NCI-H460 (cell line): ENCODE measurements at regions not wholly inside any gene's neighbourhood (a gene's known extent, or its start where the extent isn't known, plus 50 kb on each side); places are given as distances from the start of the nearest gene placed in this dataset.

Experiments
- DNase-seq: peaks from one replicate; pipeline ENCODE4 v3.0.0-alpha.2; 2016; ENCODE audit warnings: low read depth; ENCODE audit errors: extremely low read depth

GRCh38 chr21:28112511-28112910 lies 880.2 kb downstream of the LTN1 start:
- DNase-seq: no peak

GRCh38 chr21:28111151-28111619 lies 881.5 kb downstream of the LTN1 start:
- DNase-seq: no peak

GRCh38 chr21:28110716-28111115 lies 882.0 kb downstream of the LTN1 start:
- no peak for DNase-seq

- DNase-seq: no peak
Observed at GRCh38 chr21:28110074-28110473, 882.6 kb downstream of the LTN1 start.

GRCh38 chr21:28106370-28106890 lies 886.2 kb downstream of the LTN1 start:
- no peak for DNase-seq

- DNase-seq: no peak
Observed at GRCh38 chr21:28104346-28104745, 888.3 kb downstream of the LTN1 start.

- no peak for DNase-seq
Observed at GRCh38 chr21:28100366-28100765, 892.3 kb downstream of the LTN1 start.

- DNase-seq: no peak
Observed at GRCh38 chr21:28099001-28099705, 893.5 kb downstream of the LTN1 start.

- DNase-seq: no peak
Observed at GRCh38 chr21:28091466-28091865, 901.2 kb downstream of the LTN1 start.

GRCh38 chr21:28090546-28090945 lies 902.1 kb downstream of the LTN1 start:
- no peak for DNase-seq

GRCh38 chr21:28089599-28090441 lies 902.9 kb downstream of the LTN1 start:
- DNase-seq: peak; percentile 18

GRCh38 chr21:28086861-28087581 lies 905.7 kb downstream of the LTN1 start:
- no peak for DNase-seq

GRCh38 chr21:28084951-28085350 lies 907.7 kb downstream of the LTN1 start:
- DNase-seq: no peak

GRCh38 chr21:28083350-28083749 lies 909.3 kb downstream of the LTN1 start:
- no peak for DNase-seq

GRCh38 chr21:28078126-28078525 lies 914.6 kb downstream of the LTN1 start:
- DNase-seq: no peak

- DNase-seq: no peak
Observed at GRCh38 chr21:28074676-28075075, 918.0 kb downstream of the LTN1 start.

- DNase-seq: no peak
Observed at GRCh38 chr21:28072601-28073000, 920.1 kb downstream of the LTN1 start.

- no peak for DNase-seq
Observed at GRCh38 chr21:28069450-28069923, 923.2 kb downstream of the LTN1 start.

GRCh38 chr21:28068455-28069358 lies 924.0 kb downstream of the LTN1 start:
- peak; percentile 57 for DNase-seq
